Natural killer cell treated with Interleukin-12 subunit alpha and Interleukin-12 subunit beta and Interleukin-15 and Interleukin-18, amount 100 ng/mL, for 72 hours (primary cell): ENCODE measurements at regions not wholly inside any gene's neighbourhood (a gene's known extent, or its start where the extent isn't known, plus 50 kb on each side); places are given as distances from the start of the nearest gene placed in this dataset.

Experiments
- ATAC-seq, 2 donors: fragments of 150-1000 bp; cut with Tn5 transposase in 1 of 2; sonication (Bioruptor Pico), chemical (Tn5 transposase) in 1 of 2; 2 replicates each; pipeline ENCODE4 v1.10.0; 2021
- DNase-seq: peaks from one replicate; pipeline ENCODE4 v3.0.0; 2022; ENCODE audit warnings: low spot score
- H3K27ac Mint-ChIP-seq, 2 donors: 1 replicate in 1 of 2; 2 replicates in 1 of 2; pipeline ENCODE4 v1.8.0; 2022; ENCODE audit warnings: mixed read lengths in 2 of 2, mild to moderate bottlenecking in 1 of 2, moderate library complexity in 1 of 2
- H3K27me3 Mint-ChIP-seq, 2 donors: 1 replicate in 1 of 2; 2 replicates in 1 of 2; pipeline ENCODE4 v1.8.0; 2022; ENCODE audit warnings: mixed read lengths in 2 of 2
- H3K36me3 Mint-ChIP-seq: one replicate; pipeline ENCODE4 v1.8.0; 2022; ENCODE audit warnings: mixed read lengths
- H3K4me1 Mint-ChIP-seq, 2 donors: 1 replicate in 1 of 2; 2 replicates in 1 of 2; pipeline ENCODE4 v1.8.0; 2022; ENCODE audit warnings: low read depth in 2 of 2, mixed read lengths in 2 of 2, mild to moderate bottlenecking in 1 of 2
- H3K4me3 Mint-ChIP-seq: one replicate; pipeline ENCODE4 v1.8.0; 2022; ENCODE audit warnings: mixed read lengths
- H3K9me3 Mint-ChIP-seq: 2 replicates; pipeline ENCODE4 v1.8.0; 2022; ENCODE audit warnings: mixed read lengths

DNA sequence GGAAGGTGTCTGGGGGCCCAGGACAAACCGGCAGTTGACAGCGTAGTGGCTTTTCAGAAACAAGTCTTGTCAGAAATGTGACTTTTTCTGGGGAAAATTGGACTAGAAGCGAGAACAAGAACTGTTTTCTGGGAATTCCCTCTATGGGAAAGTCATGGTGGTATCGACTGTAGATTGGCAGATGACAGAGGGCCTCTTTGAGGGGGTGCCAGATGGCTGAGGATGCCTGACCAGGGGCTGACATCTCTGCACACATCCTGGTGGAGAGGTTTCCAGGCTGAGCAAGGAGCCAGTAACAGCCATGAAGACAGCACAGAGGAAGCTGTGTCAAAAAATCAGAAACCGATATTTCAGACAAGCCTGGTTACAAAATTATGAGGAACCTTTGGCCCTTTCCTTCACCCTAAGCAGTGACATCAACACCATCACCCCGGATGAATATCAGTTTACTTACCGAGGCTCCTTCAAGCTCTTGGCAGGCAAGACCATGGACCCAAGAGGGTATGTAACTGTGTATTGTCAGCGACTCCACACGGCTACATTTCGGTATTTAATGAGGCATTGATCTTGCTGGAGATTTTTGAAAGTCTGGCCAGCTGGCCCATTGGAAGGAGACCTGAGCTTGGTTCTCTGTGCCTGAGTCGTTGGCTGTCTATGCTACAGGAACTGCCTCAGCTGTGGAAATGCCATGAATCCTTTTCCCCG is 1525.3 kb upstream of the TMEM132C start:
- H3K9me3 Mint-ChIP-seq: no peaks in the 10 kb centered on the region
- no peak overlapping the region for H3K27ac Mint-ChIP-seq
- no peak for DNase-seq
- no peak overlapping the region for H3K4me3 Mint-ChIP-seq
- no peaks in the 10 kb centered on the region for H3K27me3 Mint-ChIP-seq
- H3K4me1 Mint-ChIP-seq: no peaks in the 10 kb centered on the region
- ATAC-seq: no peak
- no peaks in the 10 kb centered on the region for H3K36me3 Mint-ChIP-seq

DNA sequence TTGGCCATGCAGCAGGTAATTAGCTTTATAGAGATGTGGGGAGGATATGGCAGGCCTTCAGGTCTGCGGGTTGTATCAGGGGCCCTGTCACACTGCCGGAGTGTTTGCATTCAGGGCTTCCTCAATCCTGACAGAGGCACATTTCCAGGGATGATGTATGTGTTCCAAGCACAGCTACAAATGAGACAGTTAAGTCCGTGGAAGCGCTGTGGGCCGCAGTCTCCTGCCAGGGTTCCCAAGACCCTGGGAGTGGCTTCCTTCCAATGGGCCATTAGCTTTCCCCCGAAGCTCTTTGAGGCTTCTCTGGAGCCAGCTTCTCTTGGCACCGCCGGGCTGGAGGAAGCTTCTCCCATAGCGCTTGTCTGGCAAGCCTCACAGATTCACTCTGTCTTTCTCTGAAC is 1524.7 kb upstream of the TMEM132C start:
- Mint-ChIP-seq H3K4me1 (no peaks in the 10 kb centered on the region), H3K36me3 (no peaks in the 10 kb centered on the region), H3K9me3 (no peaks in the 10 kb centered on the region), H3K27ac (no peak overlapping the region), H3K27me3 (no peaks in the 10 kb centered on the region), H3K4me3 (no peak overlapping the region)
- DNase-seq (no peak), ATAC-seq (no peak)

GRCh38 chr12:126747530-126748149 is 1519.3 kb upstream of the TMEM132C start:
- no peak overlapping the region for H3K27ac Mint-ChIP-seq
- ATAC-seq: no peak

DNA sequence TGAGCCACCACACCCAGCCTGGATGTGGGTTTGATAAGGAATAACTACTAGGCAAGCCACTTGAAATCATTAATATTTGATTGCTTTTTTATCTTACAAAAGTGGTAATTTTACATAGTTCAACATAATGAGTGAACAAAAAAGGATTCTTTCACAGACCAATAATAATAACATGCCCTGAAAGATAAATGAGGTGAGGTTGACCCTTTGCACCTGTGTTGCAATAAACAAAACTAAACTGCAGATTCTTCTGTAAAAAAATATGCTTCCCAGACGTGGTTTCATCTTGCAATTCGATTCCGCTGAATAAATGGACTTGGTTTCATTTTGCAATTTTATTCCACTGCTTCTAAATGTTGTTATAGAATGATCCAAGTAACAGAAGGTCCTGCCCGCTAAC is 1514.9 kb upstream of the TMEM132C start:
- Mint-ChIP-seq H3K9me3 (peaks cover 3% of the 10 kb centered on the region), H3K36me3 (peaks cover 9% of the 10 kb centered on the region), H3K4me1 (no peaks in the 10 kb centered on the region), H3K27ac (no peak overlapping the region), H3K27me3 (no peaks in the 10 kb centered on the region), H3K4me3 (no peak overlapping the region)
- no peak for DNase-seq
- no peak for ATAC-seq

More at GRCh38 chr12:126747530-126748149, 1519.3 kb upstream of the TMEM132C start:
- no peak for DNase-seq
- Mint-ChIP-seq H3K4me3 (no peak overlapping the region), H3K4me1 (no peaks in the 10 kb centered on the region), H3K36me3 (no peaks in the 10 kb centered on the region), H3K27me3 (no peaks in the 10 kb centered on the region), H3K9me3 (no peaks in the 10 kb centered on the region)

GRCh38 chr12:126757326-126757725 is 1509.6 kb upstream of the TMEM132C start:
- H3K9me3 Mint-ChIP-seq: peaks cover 8% of the 10 kb centered on the region
- H3K27me3 Mint-ChIP-seq: no peaks in the 10 kb centered on the region
- ATAC-seq (no peak), DNase-seq (no peak)
- peaks cover 36% of the 10 kb centered on the region for H3K36me3 Mint-ChIP-seq
- peaks cover 0 to 22% of the 10 kb centered on the region in 2 donors for H3K4me1 Mint-ChIP-seq
- no peak overlapping the region for H3K27ac Mint-ChIP-seq
- no peak overlapping the region for H3K4me3 Mint-ChIP-seq

GRCh38 chr12:126760092-126760491 is 1506.9 kb upstream of the TMEM132C start:
- Mint-ChIP-seq H3K4me3 (no peak overlapping the region), H3K9me3 (peaks cover 21% of the 10 kb centered on the region), H3K36me3 (peaks cover 52% of the 10 kb centered on the region), H3K4me1 (peaks cover 0 to 44% of the 10 kb centered on the region in 2 donors), H3K27ac (no peak overlapping the region), H3K27me3 (no peaks in the 10 kb centered on the region)
- ATAC-seq: no peak
- no peak for DNase-seq

- peaks cover 52% of the 10 kb centered on the region for H3K36me3 Mint-ChIP-seq
- H3K27me3 Mint-ChIP-seq: no peaks in the 10 kb centered on the region
- peak overlapping the region; percentile 68 to 72 for H3K27ac Mint-ChIP-seq
- peaks cover 0 to 44% of the 10 kb centered on the region in 2 donors for H3K4me1 Mint-ChIP-seq
- H3K9me3 Mint-ChIP-seq: peaks cover 21% of the 10 kb centered on the region
- peak overlapping the region; percentile 66 for H3K4me3 Mint-ChIP-seq
- DNase-seq: no peak
- ATAC-seq: peak; percentile 72 to 84
Observed at GRCh38 chr12:126761420-126761819, 1505.5 kb upstream of the TMEM132C start.

GRCh38 chr12:126762150-126762549 is 1504.8 kb upstream of the TMEM132C start:
- ATAC-seq (no peak), DNase-seq (no peak)
- peaks cover 26% of the 10 kb centered on the region for H3K9me3 Mint-ChIP-seq
- H3K27ac Mint-ChIP-seq: peak overlapping the region in 1 of 2 donors; percentile 72
- peaks cover 59% of the 10 kb centered on the region for H3K36me3 Mint-ChIP-seq
- no peaks in the 10 kb centered on the region for H3K27me3 Mint-ChIP-seq
- peak overlapping the region; percentile 66 for H3K4me3 Mint-ChIP-seq
- peaks cover 0 to 48% of the 10 kb centered on the region in 2 donors for H3K4me1 Mint-ChIP-seq

DNA sequence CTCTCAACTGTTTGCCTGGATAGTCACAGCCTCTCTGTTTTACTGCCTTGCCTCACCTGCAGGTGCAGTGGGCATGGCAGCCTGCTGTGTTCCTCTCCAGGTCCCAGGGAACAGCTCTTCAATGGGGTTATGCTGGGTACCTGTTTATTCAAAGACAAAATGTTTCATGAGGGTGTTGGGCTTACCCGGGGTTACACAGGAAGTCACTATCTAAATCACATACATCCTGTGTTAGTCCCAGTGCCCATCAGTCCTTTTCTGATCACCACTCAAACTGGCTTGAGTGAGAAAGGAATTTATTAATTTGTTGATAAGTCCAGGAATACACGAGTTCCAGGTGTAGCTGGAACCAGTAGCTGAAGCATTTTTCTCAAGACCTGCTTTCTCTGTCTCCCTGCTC is 1503.6 kb upstream of the TMEM132C start:
- H3K27ac Mint-ChIP-seq: peak overlapping the region in 1 of 2 donors; percentile 72
- peaks cover 0 to 52% of the 10 kb centered on the region in 2 donors for H3K4me1 Mint-ChIP-seq
- no peaks in the 10 kb centered on the region for H3K27me3 Mint-ChIP-seq
- H3K36me3 Mint-ChIP-seq: peaks cover 62% of the 10 kb centered on the region
- no peak for DNase-seq
- ATAC-seq: no peak
- H3K4me3 Mint-ChIP-seq: peak overlapping the region; percentile 66
- peaks cover 26% of the 10 kb centered on the region for H3K9me3 Mint-ChIP-seq

DNA sequence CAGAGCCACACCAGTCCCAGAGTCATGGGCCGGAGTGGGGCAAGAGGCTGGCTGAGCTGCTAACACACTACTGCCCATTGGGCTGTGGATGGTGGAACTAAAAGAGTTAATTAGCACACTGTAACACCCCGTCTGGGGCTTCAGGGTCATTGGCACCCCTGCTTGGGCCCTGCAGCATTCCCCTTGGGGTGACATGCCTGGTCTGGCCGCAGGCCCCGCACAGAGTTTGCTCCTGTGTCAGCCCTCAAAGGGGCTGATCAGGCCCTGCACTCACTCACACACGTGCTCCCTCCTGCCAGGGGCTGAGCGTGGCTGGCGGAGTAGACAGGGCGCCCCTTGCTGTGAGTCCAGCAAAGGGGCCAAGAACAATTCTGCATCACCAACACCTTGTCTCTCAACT is 1499.6 kb upstream of the TMEM132C start:
- Mint-ChIP-seq H3K36me3 (peaks cover 61% of the 10 kb centered on the region), H3K4me3 (no peak overlapping the region), H3K27ac (peak overlapping the region in 1 of 2 donors; percentile 5), H3K4me1 (peaks cover 9 to 48% of the 10 kb centered on the region in 2 donors), H3K27me3 (no peaks in the 10 kb centered on the region), H3K9me3 (peaks cover 25% of the 10 kb centered on the region)
- ATAC-seq (no peak), DNase-seq (no peak)

GRCh38 chr12:126768517-126768916 is 1498.5 kb upstream of the TMEM132C start:
- Mint-ChIP-seq H3K9me3 (peaks cover 25% of the 10 kb centered on the region), H3K27me3 (no peaks in the 10 kb centered on the region), H3K36me3 (peaks cover 58% of the 10 kb centered on the region), H3K4me1 (peaks cover 13 to 47% of the 10 kb centered on the region in 2 donors), H3K4me3 (peak overlapping the region; percentile 58), H3K27ac (peak overlapping the region; percentile 75 to 76)
- DNase-seq: no peak
- ATAC-seq: peak; percentile 33 to 69

DNA sequence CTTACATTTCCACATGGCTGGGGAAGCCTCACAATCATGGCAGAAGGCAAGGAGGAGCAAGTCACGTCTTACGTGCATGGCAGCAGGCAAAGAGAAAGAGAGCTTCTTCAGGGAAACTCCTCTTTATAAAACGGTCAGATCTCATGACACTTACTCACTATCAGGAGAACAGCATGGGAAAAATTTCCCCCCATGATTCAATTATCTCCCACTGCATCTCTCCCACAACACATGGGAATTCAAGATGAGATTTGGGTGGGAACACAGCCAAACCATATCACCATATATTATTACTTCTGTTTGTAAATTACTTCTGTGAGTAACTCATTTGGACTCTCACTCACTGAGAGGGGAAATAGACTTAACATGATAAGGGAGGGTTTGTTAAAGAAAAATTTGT is 1496.8 kb upstream of the TMEM132C start:
- DNase-seq (no peak), ATAC-seq (no peak)
- H3K36me3 Mint-ChIP-seq: peaks cover 44% of the 10 kb centered on the region
- H3K4me1 Mint-ChIP-seq: peaks cover 13 to 36% of the 10 kb centered on the region in 2 donors
- H3K27ac Mint-ChIP-seq: peak overlapping the region in 1 of 2 donors; percentile 93
- H3K4me3 Mint-ChIP-seq: peak overlapping the region; percentile 61
- no peaks in the 10 kb centered on the region for H3K27me3 Mint-ChIP-seq
- H3K9me3 Mint-ChIP-seq: peaks cover 20% of the 10 kb centered on the region

GRCh38 chr12:126772171-126772864 is 1494.7 kb upstream of the TMEM132C start:
- Mint-ChIP-seq H3K9me3 (peaks cover 19% of the 10 kb centered on the region), H3K36me3 (peaks cover 37% of the 10 kb centered on the region)
- peak; percentile 81 to 85 for ATAC-seq

DNA sequence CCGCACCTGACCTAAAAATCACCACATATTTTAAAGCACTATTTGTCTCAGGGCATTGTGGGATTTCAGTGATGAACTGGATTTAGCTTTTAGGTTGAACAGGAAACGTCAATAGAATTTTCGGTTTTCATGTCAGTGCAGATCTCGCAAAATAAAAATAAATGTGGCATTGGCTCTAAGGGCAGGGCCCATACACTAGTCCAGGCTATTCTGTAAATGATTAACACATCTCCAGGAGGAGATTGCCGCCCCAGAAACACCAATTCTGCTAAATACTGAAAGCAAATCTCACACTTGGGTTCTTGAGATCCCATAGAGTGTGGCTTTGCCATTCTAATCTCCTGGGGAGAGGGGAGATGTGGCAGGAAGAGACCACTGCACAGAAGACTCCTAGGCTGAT is 1494.0 kb upstream of the TMEM132C start:
- DNase-seq (no peak), ATAC-seq (no peak)
- Mint-ChIP-seq H3K4me1 (peaks cover 13 to 32% of the 10 kb centered on the region in 2 donors), H3K27me3 (no peaks in the 10 kb centered on the region), H3K4me3 (peak overlapping the region; percentile 85), H3K27ac (peak overlapping the region in 1 of 2 donors; percentile 93), H3K9me3 (peaks cover 23% of the 10 kb centered on the region), H3K36me3 (peaks cover 37% of the 10 kb centered on the region)

More at GRCh38 chr12:126772171-126772864, 1494.7 kb upstream of the TMEM132C start:
- DNase-seq: no peak
- Mint-ChIP-seq H3K4me3 (peak overlapping the region; percentile 85), H3K27ac (peak overlapping the region; percentile 91 to 93), H3K4me1 (peaks cover 13 to 32% of the 10 kb centered on the region in 2 donors), H3K27me3 (no peaks in the 10 kb centered on the region)
